ENCODE measurements at regions not wholly inside any gene's neighbourhood (a gene's known extent, or its start where the extent isn't known, plus 50 kb on each side); places are given as distances from the start of the nearest gene placed in this dataset.

DNA sequence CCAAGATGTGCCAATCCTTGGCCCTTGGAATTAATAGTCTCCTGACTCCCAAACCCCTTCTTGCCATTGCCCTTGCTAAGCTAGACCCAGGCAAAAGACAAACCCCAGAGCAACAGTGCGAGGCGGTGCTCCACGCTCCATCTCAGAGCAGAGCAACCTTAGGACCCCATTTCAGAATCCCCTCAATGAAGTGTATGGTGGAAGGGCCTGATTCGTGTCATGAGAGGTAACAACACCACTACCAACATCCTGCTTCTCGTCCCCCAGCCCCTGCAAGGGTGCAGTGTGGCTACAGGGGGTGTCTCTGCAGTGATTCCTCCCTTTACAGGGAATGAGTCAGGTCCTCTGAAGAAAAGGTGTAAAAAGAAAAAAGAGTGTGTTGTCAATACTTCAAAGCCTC lies 103.9 kb upstream of the IRF2BP2 start:
- FAIRE-seq (no peak), DNase-seq (ENCODE audit: insufficient read length, low spot score) (no peak)

DNA sequence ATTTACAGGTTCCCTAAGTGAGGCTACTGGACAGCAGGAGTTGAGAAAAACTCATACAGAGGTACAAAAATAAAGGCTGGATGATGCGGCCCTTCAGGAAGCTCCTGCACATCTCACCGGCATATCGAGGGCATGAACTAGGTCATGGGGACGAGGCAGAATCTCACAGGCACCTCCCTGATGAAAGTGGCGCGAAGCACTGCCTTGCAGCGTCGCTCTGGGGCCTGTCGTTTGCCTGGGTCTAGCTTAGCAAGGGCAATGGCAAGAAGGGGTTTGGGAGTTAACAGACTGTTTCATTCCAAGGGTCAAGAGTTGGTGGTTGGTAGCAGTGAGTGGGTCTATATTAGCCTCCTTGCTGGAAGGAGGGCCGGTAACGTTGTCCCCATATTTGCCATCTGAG lies 103.5 kb upstream of the IRF2BP2 start:
- no peak for DNase-seq (ENCODE audit: insufficient read length, low spot score)
- no peak for FAIRE-seq

DNA sequence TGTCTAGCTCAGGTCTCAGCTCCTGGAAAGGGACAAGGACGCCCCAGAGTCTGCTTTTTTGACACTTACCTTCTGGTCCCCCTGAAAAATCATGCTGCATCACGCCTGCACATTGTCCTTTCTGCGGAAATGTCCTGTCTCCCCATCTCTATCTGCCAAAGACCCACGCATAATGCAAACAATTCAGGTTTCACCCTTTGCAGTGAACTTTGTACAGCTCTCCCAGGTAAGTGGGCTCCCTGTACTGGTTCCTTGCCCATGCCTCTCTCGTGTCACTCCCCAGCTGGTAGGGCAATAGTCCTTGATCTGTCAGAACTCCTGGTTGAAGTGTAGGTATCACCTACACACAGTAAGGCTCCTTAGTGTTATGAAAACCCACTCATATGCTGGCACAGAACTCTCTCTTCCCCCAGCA lies 102.9 kb upstream of the IRF2BP2 start:
- DNase-seq (ENCODE audit: insufficient read length, low spot score), result no peak

DNA sequence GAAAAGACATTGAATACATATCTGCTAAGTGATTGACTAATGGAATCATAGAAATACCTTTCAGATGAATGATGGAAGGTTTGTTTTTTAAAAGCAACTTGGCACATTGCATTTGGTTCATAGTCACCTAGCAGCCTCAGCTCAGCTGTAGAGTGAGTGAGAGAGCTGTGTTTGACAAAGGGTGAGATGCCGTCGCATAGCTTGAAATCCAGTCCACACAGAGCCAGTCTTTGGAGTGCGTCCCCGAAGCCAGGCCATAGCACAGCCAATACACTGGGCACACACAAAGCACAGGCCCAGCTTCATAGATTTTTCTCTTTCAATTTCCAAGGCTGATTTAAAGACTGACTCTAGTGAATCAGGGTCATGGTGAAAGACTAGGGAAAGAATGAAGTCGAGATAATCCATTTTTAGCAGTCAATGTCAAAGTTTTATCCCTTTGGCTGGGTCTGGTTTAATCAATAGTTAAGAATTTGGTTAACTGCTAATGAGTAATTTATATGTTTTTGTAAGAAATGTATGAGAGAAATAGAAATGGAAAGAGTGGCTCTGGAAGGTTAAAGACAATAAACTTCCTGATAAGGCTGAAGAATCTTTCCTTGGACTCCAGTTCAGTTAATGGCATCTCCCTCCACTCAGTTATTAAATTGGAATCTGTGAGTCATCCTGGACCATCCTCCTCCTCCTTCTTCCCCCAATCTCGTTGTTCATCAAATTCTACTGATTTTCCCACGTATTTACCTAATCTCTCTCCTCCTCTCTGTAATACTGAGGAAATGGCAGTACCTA lies 101.2 kb upstream of the IRF2BP2 start:
- DNase-seq (ENCODE audit: insufficient read length, low spot score), result no peak
- FAIRE-seq, result no peak

More for the DNA sequence above, 102.9 kb upstream of the IRF2BP2 start:
- FAIRE-seq, result no peak

DNA sequence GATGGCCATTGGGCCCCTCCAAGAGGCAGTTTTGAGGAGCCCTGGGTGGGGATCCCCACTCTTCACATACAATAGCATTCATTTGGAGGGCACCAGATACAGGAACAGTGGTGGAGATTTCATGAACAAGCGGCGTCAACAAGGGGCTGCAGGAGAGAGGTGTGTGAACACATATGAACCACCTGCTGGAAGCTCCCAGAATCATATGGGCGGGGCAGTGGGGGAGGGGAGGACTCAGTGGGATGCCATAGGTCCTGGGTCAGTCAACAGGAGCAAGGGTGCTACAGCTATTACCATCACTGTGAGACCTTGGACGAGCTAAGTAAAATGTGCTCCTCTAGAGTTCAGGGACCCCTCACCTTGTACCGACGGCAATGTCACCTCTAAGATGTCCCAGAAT lies 100.4 kb upstream of the IRF2BP2 start:
- no peak for DNase-seq (ENCODE audit: insufficient read length, low spot score)
- no peak for FAIRE-seq

DNA sequence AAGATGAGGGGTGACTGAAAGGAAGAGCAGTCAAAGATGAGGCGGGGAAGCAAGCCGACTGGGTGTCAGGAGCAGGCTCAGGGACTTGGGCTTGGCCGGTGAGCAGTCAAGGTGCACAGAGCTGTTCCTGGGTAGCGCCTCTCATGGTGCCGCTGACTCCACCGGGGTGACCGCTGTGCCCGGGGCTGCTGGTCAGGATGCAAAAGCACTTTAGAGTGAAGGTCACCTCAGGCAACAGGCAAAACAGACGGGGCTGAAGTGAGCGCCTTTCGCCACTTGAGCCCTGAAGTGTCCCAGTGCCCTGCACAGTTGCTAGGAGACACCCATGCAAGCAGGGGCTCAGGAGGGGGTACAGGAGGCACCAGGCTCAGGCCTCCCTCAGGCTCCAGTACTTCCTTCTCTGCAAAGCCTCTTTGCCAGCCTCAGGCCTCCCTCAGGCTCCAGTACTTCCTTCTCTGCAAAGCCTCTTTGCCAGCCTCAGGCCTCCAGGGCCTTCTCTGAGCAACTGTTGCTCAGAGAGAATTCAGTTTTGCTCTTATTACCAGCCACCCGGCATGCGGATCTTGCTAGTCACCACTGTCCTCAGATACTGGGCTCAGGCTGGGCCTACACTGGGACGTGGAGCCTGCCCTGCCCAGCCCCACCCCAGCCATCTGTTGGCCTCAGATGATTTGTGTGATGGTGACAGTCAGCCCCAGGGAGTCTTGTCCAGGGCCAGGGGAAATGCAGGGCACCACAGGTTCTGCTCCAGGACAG lies 99.7 kb upstream of the IRF2BP2 start:
- FAIRE-seq (no peak), DNase-seq (ENCODE audit: insufficient read length, low spot score) (no peak)

DNA sequence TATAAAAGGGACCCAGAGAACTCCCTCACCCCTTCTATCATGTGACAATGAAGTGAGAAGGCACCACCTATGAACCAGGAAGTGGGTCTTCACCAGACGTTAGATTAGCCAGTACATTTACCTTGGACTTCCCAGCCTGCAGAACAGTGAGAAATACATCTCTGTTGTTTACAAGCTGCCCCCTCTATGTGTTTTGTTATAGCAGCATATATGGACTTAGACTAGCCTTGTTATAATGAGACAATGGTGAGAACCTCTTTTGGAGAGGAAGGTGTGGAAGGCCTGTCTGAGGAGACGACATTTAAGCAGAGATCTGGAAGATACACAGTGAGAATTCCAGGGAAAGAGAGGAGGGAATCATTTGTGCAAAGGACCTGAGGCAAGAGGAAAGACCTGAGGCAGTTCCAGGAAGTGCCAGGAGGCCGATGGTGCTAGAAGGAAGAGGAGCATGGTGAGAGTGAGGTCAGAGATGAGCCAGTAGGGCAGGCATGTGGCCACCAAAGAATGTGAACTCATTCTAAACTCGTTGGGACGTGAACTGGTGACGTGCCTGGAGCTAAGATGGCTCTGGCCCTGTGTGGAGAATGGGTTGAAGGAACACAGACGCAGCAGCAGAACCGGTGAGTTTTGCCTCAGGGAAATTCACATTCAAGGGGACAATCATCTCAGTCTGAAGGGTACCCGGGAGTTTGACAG lies 98.9 kb upstream of the IRF2BP2 start:
- DNase-seq (ENCODE audit: insufficient read length, low spot score), result no peak
- FAIRE-seq, result no peak

DNA sequence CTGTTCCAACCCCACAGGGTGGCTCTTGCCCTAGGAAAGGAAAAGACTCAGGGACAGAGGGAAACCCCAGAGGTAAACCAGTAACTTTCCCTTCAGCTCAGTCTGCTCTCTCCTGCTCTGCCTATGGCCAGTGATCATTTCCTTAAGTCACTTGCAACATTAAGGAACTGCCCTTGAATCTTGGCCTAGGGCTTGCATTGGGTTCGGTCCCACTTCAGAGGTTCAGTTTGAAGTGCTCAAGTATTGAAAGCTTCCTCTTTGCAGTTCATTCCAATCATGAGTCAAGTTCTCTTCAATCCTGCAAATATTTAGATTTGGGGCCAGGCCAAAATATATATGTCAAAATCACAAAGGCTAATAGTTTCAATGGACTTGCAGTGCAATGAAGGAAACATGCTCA lies 97.7 kb upstream of the IRF2BP2 start:
- DNase-seq (ENCODE audit: insufficient read length, low spot score) (no peak), FAIRE-seq (no peak)

DNA sequence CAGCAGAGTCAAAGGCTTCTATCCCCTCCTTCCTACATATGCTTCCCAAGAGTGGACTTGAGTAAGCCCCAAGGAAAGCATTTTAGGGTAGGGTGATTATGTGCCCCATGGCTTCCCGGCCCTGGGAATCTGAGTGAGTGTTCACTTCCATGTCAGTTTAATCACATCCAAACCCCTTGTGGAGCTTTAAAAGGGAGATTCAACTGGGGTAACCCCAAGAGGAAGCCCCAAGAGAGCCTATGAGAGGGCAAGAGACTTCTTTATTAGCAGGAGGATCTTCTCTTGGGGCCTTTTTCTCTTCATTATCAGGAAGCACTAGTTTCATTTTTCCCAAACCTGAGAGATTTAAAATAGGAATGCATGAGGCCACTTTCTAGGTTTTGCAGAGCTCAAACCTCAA lies 97.0 kb upstream of the IRF2BP2 start:
- no peak for FAIRE-seq

DNA sequence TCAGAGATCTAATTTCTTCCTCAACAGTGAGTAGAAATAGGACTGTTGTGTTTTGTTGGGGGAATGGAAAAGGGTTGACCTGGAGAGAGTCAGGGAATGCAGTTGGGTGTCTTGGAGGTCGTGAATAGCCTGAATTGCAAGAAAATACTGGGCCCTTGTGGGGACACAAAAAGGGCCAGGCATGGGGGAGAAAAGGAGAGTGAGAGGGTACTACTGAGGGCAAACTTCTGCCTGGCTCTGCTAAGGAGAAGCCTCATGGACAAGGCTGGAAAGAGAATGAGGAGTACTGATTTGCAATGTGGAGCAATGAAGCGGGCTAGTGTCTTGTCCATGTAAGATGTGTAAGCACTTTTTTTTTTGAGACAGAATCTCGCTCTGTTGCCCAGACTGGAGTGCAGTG lies 96.2 kb upstream of the IRF2BP2 start:
- DNase-seq (ENCODE audit: insufficient read length, low spot score), result no peak
- FAIRE-seq, result no peak

More for the DNA sequence above, 97.0 kb upstream of the IRF2BP2 start:
- no peak for DNase-seq (ENCODE audit: insufficient read length, low spot score)

DNA sequence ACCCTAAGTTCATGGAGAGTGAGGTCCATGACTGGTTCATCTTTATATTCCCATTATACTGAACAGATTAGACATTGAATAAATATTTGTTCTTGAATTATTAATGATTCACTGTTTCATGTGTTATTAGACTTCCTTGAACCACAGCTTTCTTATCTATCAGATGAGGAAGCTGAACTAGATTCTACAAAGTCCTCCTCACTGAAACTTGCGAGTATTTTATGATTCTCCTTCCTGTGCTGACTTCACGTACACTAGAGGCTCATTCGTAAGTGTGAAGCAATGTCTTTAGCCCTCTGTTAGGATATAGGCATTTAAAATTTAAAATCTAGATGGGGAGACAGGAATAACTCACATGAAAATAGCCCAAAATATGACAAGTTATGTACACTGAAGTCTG lies 95.6 kb upstream of the IRF2BP2 start:
- no peak for FAIRE-seq

DNA sequence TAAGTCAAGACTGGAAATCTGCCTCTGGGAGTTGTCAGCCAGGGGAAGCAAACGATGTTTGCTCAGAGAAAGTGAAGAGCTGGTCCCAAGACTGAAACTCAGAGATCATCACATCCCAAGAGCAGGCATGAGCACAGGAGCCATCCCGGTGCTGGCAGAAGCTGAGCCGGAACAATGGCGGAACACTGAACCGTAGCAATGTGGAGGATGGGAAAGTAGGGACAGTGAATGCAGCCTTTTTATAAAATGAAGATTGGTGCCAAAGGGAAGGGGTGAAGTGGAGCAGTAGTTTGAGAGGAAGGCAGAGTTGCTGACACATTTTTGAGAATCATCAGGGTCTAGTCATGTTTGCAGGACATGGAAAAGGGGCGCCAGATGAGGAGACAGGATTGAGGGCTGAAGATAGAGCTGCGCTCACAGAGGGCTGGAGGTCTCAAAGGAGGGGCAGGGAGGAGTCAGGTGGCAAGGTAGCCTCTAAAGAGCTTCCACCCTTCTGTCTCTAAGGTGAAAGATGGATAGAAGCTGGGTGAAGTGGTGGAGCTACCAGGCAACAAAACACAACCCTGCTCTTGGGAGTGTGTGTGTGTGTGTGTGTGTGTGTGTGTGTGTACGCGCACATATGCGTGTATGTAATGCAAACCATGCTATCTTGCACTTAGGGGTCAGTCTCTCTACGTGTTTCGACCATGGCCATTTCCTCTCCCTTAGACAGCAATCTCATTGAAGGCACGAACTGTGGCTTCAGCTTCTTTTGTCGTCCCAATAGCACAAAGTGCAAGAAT lies 94.3 kb upstream of the IRF2BP2 start:
- DNase-seq (ENCODE audit: insufficient read length, low spot score), result no peak
- no peak for FAIRE-seq

More for the DNA sequence above, 95.6 kb upstream of the IRF2BP2 start:
- DNase-seq (ENCODE audit: insufficient read length, low spot score), result no peak

DNA sequence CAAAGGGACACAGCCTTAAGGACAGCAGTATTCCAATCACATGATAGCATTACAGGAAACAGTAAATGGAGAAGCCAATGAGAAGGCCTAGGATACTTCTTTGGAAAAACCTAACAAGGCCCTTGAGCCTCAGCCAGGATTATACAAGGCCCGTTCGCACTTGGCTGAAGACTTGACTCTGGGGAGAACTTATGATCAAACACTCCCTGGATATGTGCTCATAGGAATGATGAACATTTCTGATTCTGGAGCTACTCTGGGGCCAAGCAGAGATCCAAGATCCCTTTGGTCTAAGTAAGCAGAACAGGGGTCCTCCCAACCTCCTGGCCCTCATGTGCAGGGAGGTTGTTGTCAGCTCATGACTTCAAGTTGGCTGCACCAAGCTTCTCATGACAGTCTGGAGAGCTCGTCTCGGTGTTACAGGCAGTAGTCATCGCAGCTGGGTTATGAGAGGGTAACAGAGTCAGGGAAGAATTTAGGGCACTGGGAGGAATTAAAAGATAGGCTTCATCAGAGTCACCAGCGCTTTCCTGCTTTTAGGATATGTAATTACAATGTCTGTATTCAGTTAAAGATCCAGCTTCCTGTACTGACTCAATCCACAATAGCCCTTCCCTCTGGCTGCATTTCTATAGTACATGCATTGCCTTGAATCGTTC lies 92.5 kb upstream of the IRF2BP2 start:
- FAIRE-seq (no peak), DNase-seq (ENCODE audit: insufficient read length, low spot score) (no peak)

DNA sequence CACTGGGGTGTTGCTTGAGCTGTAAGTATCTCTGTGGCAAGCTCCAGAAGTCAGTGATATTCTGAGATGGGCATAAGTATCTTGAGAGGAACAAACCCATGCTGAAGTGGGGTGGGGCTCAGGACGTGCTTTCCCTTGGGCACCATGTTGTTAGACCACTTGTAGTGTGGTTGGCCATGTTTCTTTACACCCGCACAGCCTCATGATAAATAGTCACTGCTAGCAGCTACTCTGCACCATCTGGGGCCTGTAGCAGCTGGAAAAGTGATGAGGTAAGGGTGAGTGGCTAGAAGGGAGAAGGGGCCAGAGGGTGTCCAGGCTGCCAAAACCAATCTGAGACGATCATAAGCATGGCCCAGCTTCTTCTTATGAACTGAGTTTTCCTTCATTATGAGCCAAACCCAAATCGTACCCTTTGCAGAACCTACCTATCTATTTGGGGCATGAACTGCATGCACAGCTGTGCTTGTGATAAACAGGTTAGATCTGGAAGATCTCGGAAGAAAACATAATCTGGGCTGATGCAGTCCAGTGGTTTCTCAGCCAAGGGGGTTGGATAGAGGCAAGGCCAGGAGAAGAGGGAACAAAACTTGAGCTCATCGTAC lies 91.9 kb upstream of the IRF2BP2 start:
- DNase-seq (ENCODE audit: insufficient read length, low spot score) (no peak), FAIRE-seq (no peak)

DNA sequence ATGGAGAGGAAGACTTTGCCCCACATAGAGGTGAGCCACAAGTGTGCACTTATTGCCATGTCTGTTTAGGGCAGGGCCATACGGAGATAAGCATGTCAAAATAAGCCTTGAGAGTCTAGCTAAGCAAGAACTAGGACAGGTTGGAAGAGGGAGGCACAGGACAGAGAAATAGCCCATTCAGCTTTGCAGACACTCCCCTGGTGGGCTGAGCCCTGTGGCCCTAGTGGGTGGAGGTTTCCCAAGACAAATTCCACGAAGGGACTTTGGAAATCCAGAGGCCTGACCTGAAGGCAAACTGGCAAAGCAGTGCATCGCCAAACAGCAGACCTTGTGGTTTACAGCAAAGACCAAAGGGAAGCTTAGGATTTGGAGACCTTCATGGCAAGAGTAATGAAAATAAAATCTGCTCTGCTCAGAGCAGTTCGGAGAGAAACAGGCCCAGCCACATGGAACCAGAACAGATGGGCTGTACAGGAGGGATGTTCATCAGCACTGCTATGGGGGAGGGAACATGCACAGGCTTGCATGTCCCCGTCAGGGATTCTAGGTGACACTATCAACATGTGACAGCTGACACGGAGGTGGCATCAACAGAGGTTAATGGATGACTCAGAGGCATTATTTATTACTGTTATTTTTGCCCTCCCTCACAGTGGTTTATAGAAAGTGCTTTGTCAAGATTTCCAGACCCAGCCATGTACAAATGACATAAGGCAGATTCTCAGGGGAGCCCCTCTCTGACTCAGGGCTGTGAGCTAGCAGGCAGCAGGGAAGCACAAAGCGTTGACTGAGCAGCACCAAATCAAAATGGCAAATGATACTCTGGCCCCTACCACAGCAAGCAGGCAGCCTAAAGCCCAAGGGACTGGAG lies 90.1 kb upstream of the IRF2BP2 start:
- FAIRE-seq (peak; percentile 55), DNase-seq (ENCODE audit: insufficient read length, low spot score) (peak; percentile 22)

DNA sequence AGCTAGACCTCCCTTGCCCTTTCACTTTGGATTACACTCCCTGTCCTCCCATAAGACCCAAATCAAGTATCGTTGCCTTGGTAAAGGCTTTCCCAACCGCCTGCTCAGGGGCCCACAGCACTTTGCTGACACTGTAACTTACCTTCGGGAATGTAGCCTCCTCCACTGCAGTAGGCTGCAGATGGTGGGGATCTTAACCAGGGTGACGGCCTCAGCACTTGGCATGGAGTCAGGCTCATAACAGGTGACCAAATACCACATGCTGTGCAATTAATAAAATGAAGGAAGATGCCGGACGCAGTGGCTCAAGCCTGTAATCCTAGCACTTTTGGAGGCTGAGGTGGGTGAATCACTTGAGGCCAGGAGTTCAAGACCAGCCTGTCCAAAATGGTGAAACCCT lies 88.7 kb upstream of the IRF2BP2 start:
- FAIRE-seq (no peak), DNase-seq (ENCODE audit: insufficient read length, low spot score) (no peak)

DNA sequence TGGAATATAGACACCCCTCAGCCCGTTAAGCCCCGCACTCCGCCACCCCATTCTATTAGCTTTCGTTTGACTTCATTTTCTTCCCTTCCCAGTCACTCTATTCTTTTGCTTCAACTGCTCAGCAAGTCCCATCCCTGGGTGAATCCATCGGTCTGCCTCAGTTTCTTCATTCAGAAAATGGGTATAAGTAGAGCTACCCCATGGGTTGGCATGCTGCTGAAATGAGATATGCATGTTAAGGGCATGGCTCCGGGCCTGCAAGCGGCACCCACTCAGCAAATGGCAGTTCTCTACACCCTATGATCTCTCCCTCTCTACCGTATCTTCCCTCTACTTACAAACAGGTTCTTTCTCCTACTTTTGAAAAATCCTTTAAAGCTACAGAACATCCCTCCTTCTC lies 87.8 kb upstream of the IRF2BP2 start:
- no peak for FAIRE-seq

DNA sequence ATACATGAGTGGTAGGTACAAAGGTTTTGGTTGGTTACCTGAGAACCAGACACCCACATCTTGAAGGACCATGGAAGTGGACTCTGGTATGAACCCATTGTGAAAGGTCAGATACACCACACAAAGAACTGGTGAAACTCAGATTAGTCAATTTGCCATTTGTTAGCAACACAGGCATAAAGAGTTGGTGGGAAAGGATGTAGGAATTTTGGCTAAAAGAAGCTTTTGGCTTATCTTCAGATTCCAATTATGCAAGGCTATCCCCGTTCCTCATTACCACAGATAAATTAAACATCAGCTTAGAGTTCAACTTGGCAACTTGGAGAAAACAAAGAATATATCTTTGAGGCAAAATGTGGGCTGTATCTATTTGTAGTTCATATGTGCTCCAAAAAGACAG lies 87.0 kb upstream of the IRF2BP2 start:
- DNase-seq (ENCODE audit: insufficient read length, low spot score) (no peak), FAIRE-seq (peak; percentile 26)

More for the DNA sequence above, 87.8 kb upstream of the IRF2BP2 start:
- DNase-seq (ENCODE audit: insufficient read length, low spot score), result no peak

DNA sequence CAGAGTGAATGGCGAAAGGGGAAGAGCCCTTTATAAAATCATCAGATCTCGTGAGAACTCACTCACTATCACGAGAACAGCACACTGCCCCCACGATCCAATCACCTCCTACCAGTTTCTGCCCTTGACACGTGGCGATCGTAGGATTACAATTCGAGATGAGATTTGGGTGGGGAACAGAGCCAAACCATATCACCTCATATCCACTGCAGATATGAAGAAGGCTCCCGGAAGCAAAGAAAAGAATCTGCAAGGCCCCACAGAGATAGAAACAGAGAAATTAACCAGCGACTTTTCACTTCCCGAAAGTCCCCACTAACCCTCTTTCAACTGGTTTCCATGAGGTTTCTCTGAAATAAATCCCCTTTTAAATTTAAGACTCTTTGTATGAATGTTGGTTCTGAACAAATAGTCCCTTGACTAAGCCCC lies 86.2 kb upstream of the IRF2BP2 start:
- DNase-seq (ENCODE audit: insufficient read length, low spot score) (no peak), FAIRE-seq (peak; percentile 76)
